HEK293 (cell line): ENCODE measurements at regions not wholly inside any gene's neighbourhood (a gene's known extent, or its start where the extent isn't known, plus 50 kb on each side); places are given as distances from the start of the nearest gene placed in this dataset.

Source experiments
- CTCF ChIA-PET: fragments of 350-600 bp; formaldehyde crosslinking; extraction: SDS; loops from one replicate; lab custom pipeline; 2021; ENCODE audit warnings: antibody characterized with exemption; lab: Yijun Ruan, JAX
- POLR2A ChIA-PET: fragments of 300-600 bp; formaldehyde crosslinking; extraction: SDS; loops from one replicate; lab custom pipeline; 2020; ENCODE audit warnings: antibody characterized with exemption, inconsistent platforms; lab: Yijun Ruan, JAX
- H3K27ac ChIP-seq: fragments of 200-500 bp; sonication (Bioruptor generic); 2 replicates; pipeline ENCODE4 v1.5.1; 2014; ENCODE audit warnings: low read depth, low read length, control low read depth, inconsistent platforms; ENCODE audit errors: extremely low read depth
- H3K36me3 ChIP-seq, 2 experiments: fragments of 200-500 bp in 1 of 2; sonication (Bioruptor generic) in 1 of 2; 1 replicate in 1 of 2; 2 replicates in 1 of 2; pipeline ENCODE4 v1.5.1; 2014 to 2017; ENCODE audit warnings: inconsistent platforms in 2 of 2, low read length in 2 of 2; ENCODE audit not compliant: control insufficient read depth in 2 of 2, insufficient read depth in 1 of 2
- H3K4me1 ChIP-seq: fragments of 200-500 bp; sonication (Bioruptor generic); 2 replicates; pipeline ENCODE4 v1.5.1; 2014; ENCODE audit warnings: mild to moderate bottlenecking, low read length, inconsistent platforms; ENCODE audit not compliant: control insufficient read depth, insufficient read depth
- H3K4me3 ChIP-seq: 2 replicates; pipeline ENCODE4 v1.5.1; 2011; ENCODE audit warnings: low read depth, mild to moderate bottlenecking, control low read depth, low read length, moderate library complexity
- H3K9me3 ChIP-seq: fragments of 200-500 bp; sonication (Bioruptor generic); 2 replicates; pipeline ENCODE4 v1.5.1; 2014; ENCODE audit warnings: low read depth, low read length, inconsistent platforms; ENCODE audit not compliant: control insufficient read depth, insufficient read depth
- ZBTB21 ChIP-seq: fragments of 450-650 bp; formaldehyde crosslinking; IDR thresholded peaks from 2 replicates; pipeline ENCODE4 v1.5.1; 2017; ENCODE audit warnings: missing biosample characterization, missing genetic modification characterization
- ZFP41 ChIP-seq: fragments of 450-650 bp; formaldehyde crosslinking; IDR thresholded peaks from 2 replicates; pipeline ENCODE4 v1.5.1; 2016; ENCODE audit warnings: missing biosample characterization, missing genetic modification characterization, borderline replicate concordance
- ZNF202 ChIP-seq: fragments of 450-650 bp; formaldehyde crosslinking; IDR thresholded peaks from 2 replicates; pipeline ENCODE4 v1.5.1; 2016; ENCODE audit warnings: missing biosample characterization, missing genetic modification characterization, borderline replicate concordance
- ZNF391 ChIP-seq: fragments of 450-650 bp; formaldehyde crosslinking; IDR thresholded peaks from 2 replicates; pipeline ENCODE4 v1.5.1; 2016; ENCODE audit warnings: low read depth, missing biosample characterization, missing genetic modification characterization, borderline replicate concordance
- ZNF585B ChIP-seq: fragments of 450-650 bp; formaldehyde crosslinking; IDR thresholded peaks from 2 replicates; pipeline ENCODE4 v1.5.1; 2016; ENCODE audit warnings: missing biosample characterization, missing genetic modification characterization
- ZNF660 ChIP-seq: fragments of 450-650 bp; IDR thresholded peaks from 2 replicates; pipeline ENCODE4 v1.5.1; 2018; ENCODE audit warnings: missing biosample characterization, mild to moderate bottlenecking, missing genetic modification characterization
- ZNF664 ChIP-seq: fragments of 450-650 bp; formaldehyde crosslinking; IDR thresholded peaks from 2 replicates; pipeline ENCODE4 v1.5.1; 2016; ENCODE audit warnings: missing biosample characterization, missing genetic modification characterization
- TF ChIP-seq, protein P1 (sequence below): fragments of 450-650 bp; formaldehyde crosslinking; IDR thresholded peaks from 2 replicates; pipeline ENCODE4 v1.5.1; 2016; ENCODE audit warnings: missing biosample characterization, missing genetic modification characterization
- TF ChIP-seq, protein P2 (sequence below): fragments of 450-650 bp; formaldehyde crosslinking; IDR thresholded peaks from 2 replicates; pipeline ENCODE4 v1.5.1; 2016; ENCODE audit warnings: missing biosample characterization, missing genetic modification characterization
- TF ChIP-seq, protein P3 (sequence below): fragments of 450-650 bp; formaldehyde crosslinking; IDR thresholded peaks from 2 replicates; pipeline ENCODE4 v1.5.1; 2016; ENCODE audit warnings: missing biosample characterization, missing genetic modification characterization

DNA sequence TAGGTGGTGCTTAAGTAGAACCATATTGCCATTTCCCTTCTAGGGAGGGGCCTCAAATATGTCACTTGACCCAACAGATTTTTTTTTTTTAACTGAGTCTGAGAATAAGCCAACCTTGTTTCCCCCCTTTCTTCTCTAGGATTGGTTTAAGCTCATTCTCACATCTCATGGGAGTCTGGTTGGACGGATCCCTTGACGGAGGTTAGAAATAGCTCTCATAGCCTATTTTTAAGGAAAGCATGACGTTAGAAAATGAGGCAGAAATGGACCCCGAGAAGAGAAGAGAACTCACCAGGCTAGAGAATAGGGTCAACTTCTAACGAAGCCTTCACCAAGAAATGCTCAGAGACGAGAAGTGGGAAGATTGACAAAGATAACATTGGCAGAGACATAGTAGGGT lies 95.1 kb upstream of the ZFHX3 start:
- TF ChIP-seq ZNF202 (tag by site-specific recombination), result no peak
- no peak for TF ChIP-seq ZNF391 (tag by site-specific recombination)
- TF ChIP-seq ZFP41 (tag by site-specific recombination), result no peak
- TF ChIP-seq ZNF585B, result no peak
- TF ChIP-seq, protein P1, sequence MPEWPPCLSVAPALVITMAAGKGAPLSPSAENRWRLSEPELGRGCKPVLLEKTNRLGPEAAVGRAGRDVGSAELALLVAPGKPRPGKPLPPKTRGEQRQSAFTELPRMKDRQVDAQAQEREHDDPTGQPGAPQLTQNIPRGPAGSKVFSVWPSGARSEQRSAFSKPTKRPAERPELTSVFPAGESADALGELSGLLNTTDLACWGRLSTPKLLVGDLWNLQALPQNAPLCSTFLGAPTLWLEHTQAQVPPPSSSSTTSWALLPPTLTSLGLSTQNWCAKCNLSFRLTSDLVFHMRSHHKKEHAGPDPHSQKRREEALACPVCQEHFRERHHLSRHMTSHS (tag by site-specific recombination), result no peak
- TF ChIP-seq, protein P2, sequence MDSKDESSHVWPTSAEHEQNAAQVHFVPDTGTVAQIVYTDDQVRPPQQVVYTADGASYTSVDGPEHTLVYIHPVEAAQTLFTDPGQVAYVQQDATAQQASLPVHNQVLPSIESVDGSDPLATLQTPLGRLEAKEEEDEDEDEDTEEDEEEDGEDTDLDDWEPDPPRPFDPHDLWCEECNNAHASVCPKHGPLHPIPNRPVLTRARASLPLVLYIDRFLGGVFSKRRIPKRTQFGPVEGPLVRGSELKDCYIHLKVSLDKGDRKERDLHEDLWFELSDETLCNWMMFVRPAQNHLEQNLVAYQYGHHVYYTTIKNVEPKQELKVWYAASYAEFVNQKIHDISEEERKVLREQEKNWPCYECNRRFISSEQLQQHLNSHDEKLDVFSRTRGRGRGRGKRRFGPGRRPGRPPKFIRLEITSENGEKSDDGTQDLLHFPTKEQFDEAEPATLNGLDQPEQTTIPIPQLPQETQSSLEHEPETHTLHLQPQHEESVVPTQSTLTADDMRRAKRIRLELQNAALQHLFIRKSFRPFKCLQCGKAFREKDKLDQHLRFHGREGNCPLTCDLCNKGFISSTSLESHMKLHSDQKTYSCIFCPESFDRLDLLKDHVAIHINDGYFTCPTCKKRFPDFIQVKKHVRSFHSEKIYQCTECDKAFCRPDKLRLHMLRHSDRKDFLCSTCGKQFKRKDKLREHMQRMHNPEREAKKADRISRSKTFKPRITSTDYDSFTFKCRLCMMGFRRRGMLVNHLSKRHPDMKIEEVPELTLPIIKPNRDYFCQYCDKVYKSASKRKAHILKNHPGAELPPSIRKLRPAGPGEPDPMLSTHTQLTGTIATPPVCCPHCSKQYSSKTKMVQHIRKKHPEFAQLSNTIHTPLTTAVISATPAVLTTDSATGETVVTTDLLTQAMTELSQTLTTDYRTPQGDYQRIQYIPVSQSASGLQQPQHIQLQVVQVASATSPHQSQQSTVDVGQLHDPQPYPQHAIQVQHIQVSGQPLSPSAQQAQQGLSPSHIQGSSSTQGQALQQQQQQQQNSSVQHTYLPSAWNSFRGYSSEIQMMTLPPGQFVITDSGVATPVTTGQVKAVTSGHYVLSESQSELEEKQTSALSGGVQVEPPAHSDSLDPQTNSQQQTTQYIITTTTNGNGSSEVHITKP (tag by site-specific recombination), result peak; percentile 41
- Histone ChIP-seq H3K4me1 (peaks cover 13% of the 10 kb centered on the region), H3K4me3 (no peak overlapping the region), H3K36me3 (no peaks in the 10 kb centered on the region), H3K27ac (no peak overlapping the region), H3K9me3 (no peaks in the 10 kb centered on the region)
- ChIA-PET CTCF (no interaction called here), POLR2A (no interaction called here)

DNA sequence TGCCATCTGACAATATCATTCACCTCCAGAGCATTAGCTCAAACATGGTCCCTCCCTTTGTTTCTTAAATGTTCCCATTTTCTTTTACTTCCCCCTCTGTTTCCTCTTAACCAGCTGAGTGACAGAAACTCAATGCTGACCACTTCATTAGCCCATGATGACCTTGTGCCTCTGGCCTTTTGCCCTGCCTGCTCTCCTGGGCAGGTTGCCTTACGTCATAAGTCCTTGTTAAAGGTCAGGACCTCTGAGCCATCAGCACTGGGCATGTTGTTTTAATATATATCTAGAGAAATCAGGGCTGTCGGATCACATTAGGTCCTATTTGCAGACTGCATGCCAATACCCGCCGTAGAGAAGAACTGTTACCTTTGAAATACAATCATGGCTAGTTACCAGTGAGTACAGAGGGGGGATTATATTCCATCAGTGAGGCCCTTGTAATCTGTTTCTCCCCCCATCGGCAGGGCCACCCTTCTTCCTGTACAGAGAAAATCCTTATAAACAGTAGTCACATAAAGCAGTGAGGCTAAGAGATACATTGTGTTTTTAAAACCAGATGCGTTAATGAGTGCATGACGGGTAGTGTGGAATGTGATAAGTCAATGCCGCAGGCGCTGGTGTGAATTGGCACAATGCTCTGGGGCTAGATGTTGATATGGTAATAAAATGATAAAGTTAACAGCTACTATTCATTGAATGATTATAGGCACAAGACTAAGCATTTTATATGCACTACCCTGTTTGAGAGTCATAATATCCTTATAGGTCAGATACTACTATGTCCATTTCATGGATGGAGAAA lies 94.3 kb upstream of the ZFHX3 start:
- no peaks in the 10 kb centered on the region for H3K36me3 ChIP-seq
- ChIA-PET CTCF (interaction anchor here (1.2 kb wide), 1 partner anchor 11 kb away, joined by 3 read pairs; no protein-coding TSS in a partner anchor), POLR2A (no interaction called here)
- TF ChIP-seq ZBTB21 (tag by site-specific recombination) (no peak), ZNF664 (tag by site-specific recombination) (0 out of 2 replicates have a peak, but pooled peaks have one; percentile 35), ZNF660 (tag by site-specific recombination) (no peak)
- TF ChIP-seq, protein P2 (tag by site-specific recombination), result peak; percentile 62; the same call in 1 of the 2 replicates
- TF ChIP-seq, protein P3, sequence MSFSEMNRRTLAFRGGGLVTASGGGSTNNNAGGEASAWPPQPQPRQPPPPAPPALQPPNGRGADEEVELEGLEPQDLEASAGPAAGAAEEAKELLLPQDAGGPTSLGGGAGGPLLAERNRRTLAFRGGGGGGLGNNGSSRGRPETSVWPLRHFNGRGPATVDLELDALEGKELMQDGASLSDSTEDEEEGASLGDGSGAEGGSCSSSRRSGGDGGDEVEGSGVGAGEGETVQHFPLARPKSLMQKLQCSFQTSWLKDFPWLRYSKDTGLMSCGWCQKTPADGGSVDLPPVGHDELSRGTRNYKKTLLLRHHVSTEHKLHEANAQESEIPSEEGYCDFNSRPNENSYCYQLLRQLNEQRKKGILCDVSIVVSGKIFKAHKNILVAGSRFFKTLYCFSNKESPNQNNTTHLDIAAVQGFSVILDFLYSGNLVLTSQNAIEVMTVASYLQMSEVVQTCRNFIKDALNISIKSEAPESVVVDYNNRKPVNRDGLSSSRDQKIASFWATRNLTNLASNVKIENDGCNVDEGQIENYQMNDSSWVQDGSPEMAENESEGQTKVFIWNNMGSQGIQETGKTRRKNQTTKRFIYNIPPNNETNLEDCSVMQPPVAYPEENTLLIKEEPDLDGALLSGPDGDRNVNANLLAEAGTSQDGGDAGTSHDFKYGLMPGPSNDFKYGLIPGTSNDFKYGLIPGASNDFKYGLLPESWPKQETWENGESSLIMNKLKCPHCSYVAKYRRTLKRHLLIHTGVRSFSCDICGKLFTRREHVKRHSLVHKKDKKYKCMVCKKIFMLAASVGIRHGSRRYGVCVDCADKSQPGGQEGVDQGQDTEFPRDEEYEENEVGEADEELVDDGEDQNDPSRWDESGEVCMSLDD, result no peak
- H3K4me1 ChIP-seq, result peaks cover 19% of the 10 kb centered on the region
- H3K4me3 ChIP-seq, result no peak overlapping the region
- no peaks in the 10 kb centered on the region for H3K9me3 ChIP-seq
- H3K27ac ChIP-seq, result no peak overlapping the region
